ENCODE measurements at regions not wholly inside any gene's neighbourhood (a gene's known extent, or its start where the extent isn't known, plus 50 kb on each side); places are given as distances from the start of the nearest gene placed in this dataset.
"Not testable (repeated sequence)": the region's sequence is repeated elsewhere in the genome, so short reads cannot be mapped to it uniquely, and the experiment has no call there.

- peak; percentile 25 for DNase-seq
- Histone ChIP-seq H3K9me3 (no peaks in the 10 kb centered on the region), H3K27ac (peak overlapping the region; percentile 70 to 78 (median 74)), H3K4me3 (no peak overlapping the region), H3K36me3 (no peaks in the 10 kb centered on the region), H3K27me3 (no peaks in the 10 kb centered on the region), H3K4me1 (peaks cover 5 to 22% (median 20%) of the 10 kb centered on the region in 4 donors)
- 37 to 63% methylated on average over 2 to 9 of the region's 9 CpGs for WGBS, 2 donors (ENCODE audit: low coverage in 1 of 2)
- intact Hi-C loops (cut with DNase I; ENCODE audit: low total_unique reads) (no loop called here), in situ Hi-C loops (cut with MboI; ENCODE audit: low pct_ligation_motif_present in 1 of 4, low pct_unique_long_range_greater_than_20kb in 1 of 4, low sequenced_read_pairs in 3 of 4) (no loop called here)
- TF ChIP-seq POLR2A (IDR thresholded peaks at IDR 0.05) (no peak), CTCF (IDR thresholded peaks at IDR 0.05) (no peak), POLR2AphosphoS5 (IDR thresholded peaks at IDR 0.05) (peak; percentile 44 to 69 (median 45)), EP300 (IDR thresholded peaks at IDR 0.05; ENCODE audit: low read depth) (no peak)
Observed at GRCh38 chr4:186845137-186845842, 121.6 kb upstream of the FAT1 start.

GRCh38 chr4:186846426-186846825 lies 122.8 kb upstream of the FAT1 start:
- intact Hi-C loops (cut with DNase I; ENCODE audit: low total_unique reads) = no loop called here
- H3K9me3 ChIP-seq = peaks cover 0 to 5% of the 10 kb centered on the region in 2 donors
- peaks cover 5 to 27% (median 20%) of the 10 kb centered on the region in 4 donors for H3K4me1 ChIP-seq
- TF ChIP-seq CTCF (IDR thresholded peaks at IDR 0.05) (no peak), EP300 (IDR thresholded peaks at IDR 0.05; ENCODE audit: low read depth) (no peak), POLR2AphosphoS5 (IDR thresholded peaks at IDR 0.05) (no peak)
- peak overlapping the region in 1 of 4 donors; percentile 76 for H3K27ac ChIP-seq
- WGBS, 2 donors (ENCODE audit: low coverage in 1 of 2) = 70 to 78% methylated on average over 3 of the region's 3 CpGs
- DNase-seq = no peak
- in situ Hi-C loops (cut with MboI; ENCODE audit: low pct_ligation_motif_present in 1 of 4, low pct_unique_long_range_greater_than_20kb in 1 of 4, low sequenced_read_pairs in 3 of 4) = no loop called here
- no peaks in the 10 kb centered on the region for H3K27me3 ChIP-seq
- no peaks in the 10 kb centered on the region for H3K36me3 ChIP-seq
- no peak overlapping the region for H3K4me3 ChIP-seq

GRCh38 chr4:186847429-186848131 lies 123.9 kb upstream of the FAT1 start:
- in situ Hi-C loops (cut with MboI; ENCODE audit: low pct_ligation_motif_present in 1 of 4, low pct_unique_long_range_greater_than_20kb in 1 of 4, low sequenced_read_pairs in 3 of 4); H3K9me3 ChIP-seq; H3K27me3 ChIP-seq; H3K36me3 ChIP-seq; DNase-seq; H3K4me3 ChIP-seq; intact Hi-C loops (cut with DNase I; ENCODE audit: low total_unique reads); H3K27ac ChIP-seq: not testable (repeated sequence)
- H3K4me1 ChIP-seq = peaks cover 5 to 33% (median 20%) of the 10 kb centered on the region in 4 donors
- WGBS, 2 donors (ENCODE audit: low coverage in 1 of 2) = 86 to 89% methylated on average over 3 of the region's 3 CpGs

- peaks cover 5 to 42% (median 22%) of the 10 kb centered on the region in 4 donors for H3K4me1 ChIP-seq
- peaks cover 0 to 5% of the 10 kb centered on the region in 2 donors for H3K9me3 ChIP-seq
- no peaks in the 10 kb centered on the region for H3K36me3 ChIP-seq
- DNase-seq = no peak
- no peaks in the 10 kb centered on the region for H3K27me3 ChIP-seq
- no peak overlapping the region for H3K4me3 ChIP-seq
- intact Hi-C loops (cut with DNase I; ENCODE audit: low total_unique reads) = no loop called here
- no peak overlapping the region for H3K27ac ChIP-seq
- TF ChIP-seq CTCF (IDR thresholded peaks at IDR 0.05) = no peak
- TF ChIP-seq POLR2AphosphoS5 (IDR thresholded peaks at IDR 0.05) = no peak
- TF ChIP-seq EP300 (IDR thresholded peaks at IDR 0.05; ENCODE audit: low read depth) = no peak
- in situ Hi-C loops (cut with MboI; ENCODE audit: low pct_ligation_motif_present in 1 of 4, low pct_unique_long_range_greater_than_20kb in 1 of 4, low sequenced_read_pairs in 3 of 4) = no loop called here
Observed at GRCh38 chr4:186848437-186848836, 124.8 kb upstream of the FAT1 start.

Measured in transverse colon (tissue), 4 donors.